H1 (cell line): ENCODE measurements at regions not wholly inside any gene's neighbourhood (a gene's known extent, or its start where the extent isn't known, plus 50 kb on each side); places are given as distances from the start of the nearest gene placed in this dataset.

Experiments
- CTCF ChIA-PET: fragments of 300-600 bp; sonication (Branson Sonifier 250); formaldehyde crosslinking; loops from one replicate; lab custom pipeline; 2021; ENCODE audit not compliant: partially characterized antibody; lab: Charles Lee
- POLR2A ChIA-PET: fragments of 300-600 bp; sonication (Branson Sonifier 250); formaldehyde crosslinking; loops from one replicate; lab custom pipeline; 2021; ENCODE audit warnings: inconsistent platforms; ENCODE audit not compliant: partially characterized antibody; lab: Charles Lee
- DNase-seq, 2 experiments: peaks; one replicate each; pipeline versions ENCODE4 v3.0.0 to v3.0.0-alpha.2; 2010 to 2022; ENCODE audit warnings: low spot score in 2 of 2, low read depth in 1 of 2, mixed read lengths in 1 of 2
- FAIRE-seq: peaks from 2 replicates; lab custom pipeline; 2011; peaks lifted over from hg19 to GRCh38; lab: Jason Lieb, UNC
- H2AFZ ChIP-seq: 2 replicates; pipeline ENCODE4 v1.8.1; 2012; ENCODE audit warnings: low read length, inconsistent platforms
- H2AK5ac ChIP-seq: 2 replicates; pipeline ENCODE4 v1.6.1; 2013; ENCODE audit warnings: low read depth, low read length
- H2BK120ac ChIP-seq: replicated peaks from 2 replicates; pipeline ENCODE3; 2013; ENCODE audit warnings: low read depth, low read length, inconsistent platforms
- H2BK12ac ChIP-seq: 2 replicates; pipeline ENCODE4 v1.6.1; 2013; ENCODE audit warnings: low read depth, low read length
- H2BK15ac ChIP-seq: 2 replicates; pipeline ENCODE4 v1.6.1; 2013; ENCODE audit warnings: low read length
- H2BK20ac ChIP-seq: 2 replicates; pipeline ENCODE4 v1.6.1; 2013; ENCODE audit warnings: low read length
- H2BK5ac ChIP-seq: 2 replicates; pipeline ENCODE4 v1.6.1; 2013; ENCODE audit warnings: low read depth, low read length
- H3K14ac ChIP-seq: 2 replicates; pipeline ENCODE4 v1.6.1; 2013; ENCODE audit warnings: inconsistent platforms; ENCODE audit not compliant: insufficient read length
- H3K18ac ChIP-seq: 2 replicates; pipeline ENCODE4 v1.6.1; 2013; ENCODE audit warnings: low read length; ENCODE audit errors: extremely low read depth
- H3K23ac ChIP-seq: 2 replicates; pipeline ENCODE4 v1.6.1; 2013; ENCODE audit warnings: inconsistent platforms; ENCODE audit not compliant: insufficient read length
- H3K23me2 ChIP-seq: 2 replicates; pipeline ENCODE4 v1.6.1; 2013; ENCODE audit warnings: low read depth, low read length
- H3K27ac ChIP-seq: 2 replicates; pipeline ENCODE4 v1.6.1; 2011; ENCODE audit warnings: low read depth, low read length, inconsistent platforms
- H3K27me3 ChIP-seq, 4 experiments: replicated peaks in 1 of 4; 1 replicate in 1 of 4; 2 replicates in 3 of 4; pipeline versions ENCODE4 v1.6.1 to v1.8.1; 2011 to 2013; ENCODE audit warnings: low read length in 3 of 4, mild to moderate bottlenecking in 3 of 4, inconsistent platforms in 2 of 4, mixed read lengths in 2 of 4, moderate library complexity in 1 of 4; ENCODE audit not compliant: control insufficient read depth in 3 of 4, insufficient read depth in 3 of 4; ENCODE audit errors: extremely low read depth in 1 of 4
- H3K36me3 ChIP-seq, 4 experiments: 2 replicates each; pipeline versions ENCODE4 v1.6.1 to v1.8.1; 2011 to 2013; ENCODE audit warnings: mild to moderate bottlenecking in 4 of 4, low read length in 3 of 4, moderate library complexity in 2 of 4, control low read depth in 1 of 4, inconsistent platforms in 1 of 4; ENCODE audit not compliant: insufficient read depth in 4 of 4, control insufficient read depth in 2 of 4
- H3K4ac ChIP-seq: replicated peaks from 2 replicates; pipeline ENCODE3; 2013; ENCODE audit warnings: low read length, low read depth, mixed read lengths, inconsistent platforms; ENCODE audit not compliant: insufficient read length
- H3K4me1 ChIP-seq, 4 experiments: replicated peaks in 1 of 4; 1 replicate in 1 of 4; 2 replicates in 3 of 4; pipeline versions ENCODE4 v1.6.1 to v1.8.1; 2011 to 2013; ENCODE audit warnings: low read length in 3 of 4, inconsistent platforms in 2 of 4, mixed read lengths in 1 of 4; ENCODE audit not compliant: insufficient read depth in 4 of 4, control insufficient read depth in 3 of 4
- H3K4me2 ChIP-seq, 2 experiments: 2 replicates each; pipeline versions ENCODE4 v1.6.1 to v1.8.1; 2011 to 2013; ENCODE audit warnings: low read depth in 2 of 2, low read length in 2 of 2, control low read depth in 1 of 2, inconsistent platforms in 1 of 2, mild to moderate bottlenecking in 1 of 2; ENCODE audit not compliant: insufficient read depth in 1 of 2
- H3K4me3 ChIP-seq, 4 experiments: fragments of 200-600, 300-600 bp in 1 of 4; sonication (generic), shearing (Covaris generic), sonication (Bioruptor Twin) in 1 of 4; 2 replicates each; pipeline versions ENCODE4 v1.5.1 to v1.8.1; 2011 to 2016; ENCODE audit warnings: low read length in 4 of 4, low read depth in 3 of 4, control low read depth in 2 of 4, inconsistent platforms in 2 of 4, mild to moderate bottlenecking in 2 of 4, mixed read lengths in 1 of 4, moderate library complexity in 1 of 4; ENCODE audit not compliant: insufficient read depth in 2 of 4; ENCODE audit errors: extremely low read depth in 1 of 4
- H3K56ac ChIP-seq: replicated peaks from 2 replicates; pipeline ENCODE3; 2013; ENCODE audit warnings: low read depth, mild to moderate bottlenecking, mixed read lengths, low read length, inconsistent platforms; ENCODE audit not compliant: insufficient read length
- H3K79me1 ChIP-seq: 2 replicates; pipeline ENCODE4 v1.6.1; 2013; ENCODE audit warnings: low read depth, low read length, control low read depth
- H3K79me2 ChIP-seq, 2 experiments: 2 replicates each; pipeline versions ENCODE4 v1.6.1 to v1.8.1; 2012 to 2013; ENCODE audit warnings: low read length in 2 of 2, mild to moderate bottlenecking in 2 of 2, inconsistent platforms in 1 of 2; ENCODE audit not compliant: insufficient read depth in 2 of 2, control insufficient read depth in 1 of 2
- H3K9ac ChIP-seq, 4 experiments: replicated peaks in 1 of 4; 1 replicate in 1 of 4; 2 replicates in 3 of 4; pipeline versions ENCODE4 v1.6.1 to v1.8.1; 2011 to 2013; ENCODE audit warnings: low read depth in 3 of 4, low read length in 3 of 4, control low read depth in 2 of 4, mild to moderate bottlenecking in 2 of 4, moderate library complexity in 2 of 4, inconsistent platforms in 1 of 4; ENCODE audit errors: extremely low read depth in 1 of 4
- H3K9me3 ChIP-seq, 2 experiments: 2 replicates each; pipeline versions ENCODE4 v1.6.1 to v1.8.1; 2012 to 2013; ENCODE audit warnings: mild to moderate bottlenecking in 2 of 2, moderate library complexity in 2 of 2, control low read depth in 1 of 2, inconsistent platforms in 1 of 2, low read depth in 1 of 2, low read length in 1 of 2, mixed read lengths in 1 of 2; ENCODE audit not compliant: insufficient read depth in 2 of 2
- H4K20me1 ChIP-seq, 2 experiments: replicated peaks in 1 of 2; 2 replicates each; pipeline versions ENCODE3 to v1.8.1; 2011 to 2013; ENCODE audit warnings: inconsistent platforms in 2 of 2, low read length in 2 of 2, mild to moderate bottlenecking in 1 of 2; ENCODE audit not compliant: insufficient read depth in 2 of 2, control insufficient read depth in 1 of 2
- H4K5ac ChIP-seq: 2 replicates; pipeline ENCODE4 v1.6.1; 2013; ENCODE audit warnings: low read length, low read depth, mixed read lengths, inconsistent platforms; ENCODE audit not compliant: insufficient read length
- H4K8ac ChIP-seq: 2 replicates; pipeline ENCODE4 v1.8.0; 2013; ENCODE audit warnings: mild to moderate bottlenecking, moderate library complexity, low read length, inconsistent platforms; ENCODE audit not compliant: insufficient read depth; ENCODE audit errors: extremely low read depth
- H4K91ac ChIP-seq: replicated peaks from 2 replicates; pipeline ENCODE3; 2013; ENCODE audit warnings: low read length, mixed read lengths, inconsistent platforms; ENCODE audit not compliant: insufficient read length
- ATF3 ChIP-seq: IDR thresholded peaks from 2 replicates; pipeline ENCODE4 v1.6.1; 2011; ENCODE audit warnings: low read depth, mild to moderate bottlenecking, low read length; ENCODE audit not compliant: insufficient read depth
- BRCA1 ChIP-seq: IDR thresholded peaks from 2 replicates; pipeline ENCODE4 v1.6.1; 2012; ENCODE audit warnings: low read depth, low read length, improper control_type of control experiment
- CBX5 ChIP-seq: fragments of 300-800, 300-1000 bp; sonication (generic); IDR thresholded peaks from 2 replicates; pipeline ENCODE4 v1.7.1; 2016; ENCODE audit warnings: antibody characterized with exemption, low read length, low read depth
- CEBPB ChIP-seq: IDR thresholded peaks from 2 replicates; pipeline ENCODE4 v1.6.1; 2012; ENCODE audit warnings: low read depth, low read length
- NRF1 ChIP-seq: IDR thresholded peaks from 2 replicates; pipeline ENCODE4 v1.6.1; 2011; ENCODE audit warnings: mild to moderate bottlenecking, low read depth, low read length, improper control_type of control experiment
- RFX5 ChIP-seq: IDR thresholded peaks from 2 replicates; pipeline ENCODE4 v1.6.1; 2011; ENCODE audit warnings: low read depth, low read length, improper control_type of control experiment, borderline replicate concordance
- SAP30 ChIP-seq: fragments of 300-600 bp; sonication (generic); IDR thresholded peaks from 2 replicates; pipeline ENCODE4 v1.7.1; 2012; ENCODE audit warnings: low read length, moderate library complexity, mild to moderate bottlenecking, inconsistent platforms; ENCODE audit not compliant: insufficient read depth, insufficient replicate concordance
- SRF ChIP-seq: IDR thresholded peaks from 2 replicates; pipeline ENCODE4 v1.6.1; 2011; ENCODE audit warnings: mild to moderate bottlenecking, low read depth, low read length, moderate library complexity
- TAF7 ChIP-seq: optimal IDR thresholded peaks from 2 replicates; pipeline ENCODE3; 2011; ENCODE audit warnings: low read depth, mild to moderate bottlenecking, inconsistent platforms, low read length, moderate library complexity, borderline replicate concordance
- WGBS, 2 experiments: shearing (Covaris generic) in 1 of 2; methylation state at CpG; one replicate each; pipeline versions ENCODE4 v1.1.6 to v1.1.7; 2013 to 2015; ENCODE audit warnings: low lambda C conversion rate in 2 of 2, mixed read lengths in 2 of 2, inconsistent platforms in 1 of 2, low coverage in 1 of 2, missing lambda C conversion rate in 1 of 2; ENCODE audit not compliant: insufficient replicate concordance in 2 of 2, insufficient coverage in 1 of 2, insufficient read length in 1 of 2; ENCODE audit errors: extremely low coverage in 1 of 2, missing lambda C conversion rate in 1 of 2; 5-methylcytosine and 5-hydroxymethylcytosine counted together
- TF ChIP-seq, protein P1 (sequence below): IDR thresholded peaks from 2 replicates; pipeline ENCODE4 v1.6.1; 2012; ENCODE audit warnings: low read length, inconsistent platforms
- TF ChIP-seq, protein P2 (sequence below): IDR thresholded peaks from 2 replicates; pipeline ENCODE4 v1.6.1; 2012; ENCODE audit warnings: inconsistent platforms

DNA sequence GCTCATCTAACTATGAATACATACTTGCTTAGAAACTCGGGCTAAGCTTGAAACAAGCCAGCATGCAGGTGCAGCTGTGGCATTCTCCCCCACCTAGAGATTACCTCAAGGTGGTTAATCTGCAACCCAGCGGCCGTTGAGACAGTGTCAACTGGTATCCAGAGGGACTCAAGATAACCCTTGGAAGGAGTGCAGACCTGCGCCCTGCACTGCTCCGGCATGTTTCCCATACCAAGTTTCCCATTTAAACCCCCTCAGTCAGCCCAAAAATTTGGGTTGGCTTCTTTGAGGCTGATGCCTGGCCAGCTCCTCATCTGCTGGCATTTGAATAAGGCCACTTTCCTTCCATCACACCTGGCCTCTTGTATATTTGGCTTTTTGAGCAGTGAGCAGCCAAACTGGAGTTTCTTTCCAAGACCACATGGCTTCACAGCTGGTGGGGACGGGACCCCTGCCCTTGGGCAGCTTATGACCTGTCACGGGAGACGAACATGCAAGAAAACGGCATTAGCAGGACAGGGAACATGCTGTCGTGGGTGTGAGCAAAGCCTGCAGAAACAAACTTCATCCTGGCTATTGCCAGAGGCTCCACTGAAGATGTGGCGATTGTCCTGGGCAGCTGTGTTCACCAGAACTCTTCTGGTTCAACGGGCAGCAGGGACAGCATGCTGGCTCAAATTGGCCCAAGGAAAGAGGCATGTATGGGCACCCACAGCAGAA, 98.2 kb downstream of the PLXNA1 start:
- no peak overlapping the region for H3K4me2 ChIP-seq
- H3K79me1 ChIP-seq, result no peaks in the 10 kb centered on the region
- no peaks in the 10 kb centered on the region for H3K27me3 ChIP-seq
- H3K4ac ChIP-seq, result no peak overlapping the region
- no peaks in the 10 kb centered on the region for H4K20me1 ChIP-seq
- POLR2A ChIA-PET, result no interaction called here
- H4K5ac ChIP-seq, result no peak overlapping the region
- CTCF ChIA-PET, result interaction anchor here (0.7 to 1.0 kb wide), 3 partner anchors 8 to 454 kb away, joined by 3 read pairs; no protein-coding TSS in a partner anchor
- no peak overlapping the region for H4K8ac ChIP-seq
- H3K9me3 ChIP-seq, result no peaks in the 10 kb centered on the region; a peak in 1 of 4 replicates
- no peak overlapping the region for H3K23ac ChIP-seq
- H3K4me1 ChIP-seq, result peaks cover 0 to 2% (median 0%) of the 10 kb centered on the region in 4 experiments; a peak in 1 of 7 replicates
- no peak overlapping the region for H2BK15ac ChIP-seq
- H3K14ac ChIP-seq, result no peak overlapping the region
- no peaks in the 10 kb centered on the region for H3K36me3 ChIP-seq
- H2BK20ac ChIP-seq, result no peak overlapping the region
- H3K18ac ChIP-seq, result no peak overlapping the region
- DNase-seq, result no peak
- H2AFZ ChIP-seq, result no peak overlapping the region
- no peak overlapping the region for H3K56ac ChIP-seq
- no peak overlapping the region for H3K9ac ChIP-seq
- no peak overlapping the region for H2BK12ac ChIP-seq
- H2BK120ac ChIP-seq, result no peak overlapping the region
- no peak for FAIRE-seq
- no peak overlapping the region for H3K27ac ChIP-seq
- no peak overlapping the region for H4K91ac ChIP-seq
- H3K79me2 ChIP-seq, result no peaks in the 10 kb centered on the region
- H2BK5ac ChIP-seq, result no peak overlapping the region
- H3K4me3 ChIP-seq, result no peak overlapping the region
- H2AK5ac ChIP-seq, result no peak overlapping the region
- no peaks in the 10 kb centered on the region for H3K23me2 ChIP-seq
- WGBS, 2 experiments, result 92% methylated on average over 10 of the region's 12 CpGs; no CpG with 5 or more reads in 1 of the 2 experiments
- TF ChIP-seq TAF7, result no peak
- TF ChIP-seq NRF1, result no peak
- TF ChIP-seq SAP30, result no peak
- TF ChIP-seq BRCA1, result no peak
- TF ChIP-seq, protein P1, sequence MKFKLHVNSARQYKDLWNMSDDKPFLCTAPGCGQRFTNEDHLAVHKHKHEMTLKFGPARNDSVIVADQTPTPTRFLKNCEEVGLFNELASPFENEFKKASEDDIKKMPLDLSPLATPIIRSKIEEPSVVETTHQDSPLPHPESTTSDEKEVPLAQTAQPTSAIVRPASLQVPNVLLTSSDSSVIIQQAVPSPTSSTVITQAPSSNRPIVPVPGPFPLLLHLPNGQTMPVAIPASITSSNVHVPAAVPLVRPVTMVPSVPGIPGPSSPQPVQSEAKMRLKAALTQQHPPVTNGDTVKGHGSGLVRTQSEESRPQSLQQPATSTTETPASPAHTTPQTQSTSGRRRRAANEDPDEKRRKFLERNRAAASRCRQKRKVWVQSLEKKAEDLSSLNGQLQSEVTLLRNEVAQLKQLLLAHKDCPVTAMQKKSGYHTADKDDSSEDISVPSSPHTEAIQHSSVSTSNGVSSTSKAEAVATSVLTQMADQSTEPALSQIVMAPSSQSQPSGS, result no peak
- TF ChIP-seq RFX5, result no peak
- no peak for TF ChIP-seq CEBPB
- no peak for TF ChIP-seq ATF3
- TF ChIP-seq, protein P2, sequence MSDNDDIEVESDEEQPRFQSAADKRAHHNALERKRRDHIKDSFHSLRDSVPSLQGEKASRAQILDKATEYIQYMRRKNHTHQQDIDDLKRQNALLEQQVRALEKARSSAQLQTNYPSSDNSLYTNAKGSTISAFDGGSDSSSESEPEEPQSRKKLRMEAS, result no peak
- no peak for TF ChIP-seq SRF
- TF ChIP-seq CBX5, result no peak
